Activated naive CD8-positive, alpha-beta T cell treated with anti-CD3 and anti-CD28 coated beads, Interleukin-2, amount 50 U/mL, for 24 hours (primary cell): ENCODE measurements at regions not wholly inside any gene's neighbourhood (a gene's known extent, or its start where the extent isn't known, plus 50 kb on each side); places are given as distances from the start of the nearest gene placed in this dataset.

Source experiments
- ATAC-seq: fragments of 150-1000 bp; cut with Tn5 transposase; one replicate; pipeline ENCODE4 v1.10.0; 2021
- DNase-seq: peaks from one replicate; pipeline ENCODE4 v3.0.0; 2021
- H3K27ac Mint-ChIP-seq: one replicate; pipeline ENCODE4 v1.8.0; 2021; ENCODE audit warnings: mild to moderate bottlenecking, mixed read lengths
- H3K27me3 Mint-ChIP-seq: one replicate; pipeline ENCODE4 v1.8.0; 2021; ENCODE audit warnings: mixed read lengths
- H3K36me3 Mint-ChIP-seq: one replicate; pipeline ENCODE4 v1.8.0; 2021; ENCODE audit warnings: low read depth, mixed read lengths
- H3K4me1 Mint-ChIP-seq: one replicate; pipeline ENCODE4 v1.8.0; 2021; ENCODE audit warnings: mixed read lengths
- H3K4me3 Mint-ChIP-seq: one replicate; pipeline ENCODE4 v1.8.0; 2021; ENCODE audit warnings: mild to moderate bottlenecking, moderate library complexity, mixed read lengths
- H3K9me3 Mint-ChIP-seq: one replicate; pipeline ENCODE4 v1.8.0; 2021; ENCODE audit warnings: mixed read lengths

- ATAC-seq (no peak), DNase-seq (no peak)
- H3K9me3 Mint-ChIP-seq = no peaks in the 10 kb centered on the region
- H3K27me3 Mint-ChIP-seq = no peaks in the 10 kb centered on the region
- no peak overlapping the region for H3K4me3 Mint-ChIP-seq
- peaks cover 1% of the 10 kb centered on the region for H3K4me1 Mint-ChIP-seq
- no peaks in the 10 kb centered on the region for H3K36me3 Mint-ChIP-seq
- H3K27ac Mint-ChIP-seq = no peak overlapping the region
Measured at GRCh38 chr15:92705764-92706163, 50.2 kb upstream of the FAM174B start.

- no peaks in the 10 kb centered on the region for H3K36me3 Mint-ChIP-seq
- no peak overlapping the region for H3K27ac Mint-ChIP-seq
- ATAC-seq (no peak), DNase-seq (no peak)
- no peaks in the 10 kb centered on the region for H3K27me3 Mint-ChIP-seq
- H3K4me1 Mint-ChIP-seq = peaks cover 1% of the 10 kb centered on the region
- no peaks in the 10 kb centered on the region for H3K9me3 Mint-ChIP-seq
- H3K4me3 Mint-ChIP-seq = no peak overlapping the region
Measured at GRCh38 chr15:92706201-92706600, 50.6 kb upstream of the FAM174B start.

GRCh38 chr15:92707880-92708551, 52.4 kb upstream of the FAM174B start:
- DNase-seq (no peak), ATAC-seq (no peak)
- Mint-ChIP-seq H3K36me3 (no peaks in the 10 kb centered on the region), H3K27ac (no peak overlapping the region), H3K4me3 (no peak overlapping the region), H3K27me3 (no peaks in the 10 kb centered on the region), H3K9me3 (no peaks in the 10 kb centered on the region), H3K4me1 (peaks cover 1% of the 10 kb centered on the region)

- H3K27ac Mint-ChIP-seq = no peak overlapping the region
- no peak for ATAC-seq
Measured at GRCh38 chr15:92708635-92709034, 53.1 kb upstream of the FAM174B start.

GRCh38 chr15:92709110-92709790, 53.7 kb upstream of the FAM174B start:
- no peak for ATAC-seq
- Mint-ChIP-seq H3K4me1 (peaks cover 4% of the 10 kb centered on the region), H3K4me3 (no peak overlapping the region), H3K27me3 (peaks cover 4% of the 10 kb centered on the region), H3K27ac (no peak overlapping the region), H3K36me3 (no peaks in the 10 kb centered on the region), H3K9me3 (no peaks in the 10 kb centered on the region)
- no peak for DNase-seq

More at GRCh38 chr15:92708635-92709034, 53.1 kb upstream of the FAM174B start:
- no peaks in the 10 kb centered on the region for H3K36me3 Mint-ChIP-seq
- DNase-seq = no peak
- no peak overlapping the region for H3K4me3 Mint-ChIP-seq
- peaks cover 1% of the 10 kb centered on the region for H3K4me1 Mint-ChIP-seq
- H3K27me3 Mint-ChIP-seq = no peaks in the 10 kb centered on the region
- H3K9me3 Mint-ChIP-seq = no peaks in the 10 kb centered on the region

- Mint-ChIP-seq H3K36me3 (no peaks in the 10 kb centered on the region), H3K9me3 (no peaks in the 10 kb centered on the region), H3K4me1 (peaks cover 8% of the 10 kb centered on the region), H3K27ac (no peak overlapping the region), H3K4me3 (no peak overlapping the region), H3K27me3 (peaks cover 7% of the 10 kb centered on the region)
- ATAC-seq (no peak), DNase-seq (no peak)
Measured at GRCh38 chr15:92711457-92711831, 55.9 kb upstream of the FAM174B start.

GRCh38 chr15:92714077-92714476, 58.5 kb upstream of the FAM174B start:
- peak overlapping the region; percentile 59 for H3K4me3 Mint-ChIP-seq
- DNase-seq (no peak), ATAC-seq (no peak)
- no peak overlapping the region for H3K27ac Mint-ChIP-seq
- H3K36me3 Mint-ChIP-seq = no peaks in the 10 kb centered on the region
- H3K9me3 Mint-ChIP-seq = no peaks in the 10 kb centered on the region
- H3K27me3 Mint-ChIP-seq = peaks cover 7% of the 10 kb centered on the region
- H3K4me1 Mint-ChIP-seq = peaks cover 6% of the 10 kb centered on the region

GRCh38 chr15:92714477-92715401, 59.2 kb upstream of the FAM174B start:
- DNase-seq (peak; percentile 81), ATAC-seq (peak; percentile 73)
- Mint-ChIP-seq H3K4me3 (peak overlapping the region; percentile 59), H3K36me3 (no peaks in the 10 kb centered on the region), H3K27ac (no peak overlapping the region), H3K9me3 (no peaks in the 10 kb centered on the region), H3K4me1 (peaks cover 6% of the 10 kb centered on the region), H3K27me3 (peaks cover 7% of the 10 kb centered on the region)

GRCh38 chr15:92715758-92716157, 60.2 kb upstream of the FAM174B start:
- no peaks in the 10 kb centered on the region for H3K9me3 Mint-ChIP-seq
- DNase-seq (no peak), ATAC-seq (no peak)
- no peaks in the 10 kb centered on the region for H3K36me3 Mint-ChIP-seq
- no peak overlapping the region for H3K27ac Mint-ChIP-seq
- no peak overlapping the region for H3K4me3 Mint-ChIP-seq
- peaks cover 6% of the 10 kb centered on the region for H3K4me1 Mint-ChIP-seq
- H3K27me3 Mint-ChIP-seq = peaks cover 7% of the 10 kb centered on the region

- no peak overlapping the region for H3K4me3 Mint-ChIP-seq
- H3K9me3 Mint-ChIP-seq = no peaks in the 10 kb centered on the region
- H3K36me3 Mint-ChIP-seq = no peaks in the 10 kb centered on the region
- DNase-seq (no peak), ATAC-seq (no peak)
- H3K27me3 Mint-ChIP-seq = peaks cover 6% of the 10 kb centered on the region
- peaks cover 8% of the 10 kb centered on the region for H3K4me1 Mint-ChIP-seq
- H3K27ac Mint-ChIP-seq = no peak overlapping the region
Measured at GRCh38 chr15:92719021-92719420, 63.4 kb upstream of the FAM174B start.

GRCh38 chr15:92724144-92724543, 68.6 kb upstream of the FAM174B start:
- no peaks in the 10 kb centered on the region for H3K9me3 Mint-ChIP-seq
- no peak for DNase-seq
- H3K4me3 Mint-ChIP-seq = no peak overlapping the region
- peaks cover 5% of the 10 kb centered on the region for H3K4me1 Mint-ChIP-seq
- no peak for ATAC-seq
- H3K36me3 Mint-ChIP-seq = no peaks in the 10 kb centered on the region
- H3K27me3 Mint-ChIP-seq = no peaks in the 10 kb centered on the region
- H3K27ac Mint-ChIP-seq = no peak overlapping the region

- Mint-ChIP-seq H3K4me1 (peaks cover 5% of the 10 kb centered on the region), H3K27ac (no peak overlapping the region), H3K9me3 (no peaks in the 10 kb centered on the region), H3K4me3 (no peak overlapping the region), H3K27me3 (no peaks in the 10 kb centered on the region), H3K36me3 (no peaks in the 10 kb centered on the region)
- no peak for DNase-seq
- ATAC-seq = no peak
Measured at GRCh38 chr15:92725171-92725570, 69.6 kb upstream of the FAM174B start.

GRCh38 chr15:92728266-92728665, 72.7 kb upstream of the FAM174B start:
- ATAC-seq (no peak), DNase-seq (no peak)
- Mint-ChIP-seq H3K27me3 (no peaks in the 10 kb centered on the region), H3K9me3 (no peaks in the 10 kb centered on the region), H3K4me3 (no peak overlapping the region), H3K27ac (no peak overlapping the region), H3K4me1 (peaks cover 5% of the 10 kb centered on the region), H3K36me3 (no peaks in the 10 kb centered on the region)

- no peak for ATAC-seq
- H3K27ac Mint-ChIP-seq = no peak overlapping the region
- peaks cover 3% of the 10 kb centered on the region for H3K4me1 Mint-ChIP-seq
- H3K9me3 Mint-ChIP-seq = no peaks in the 10 kb centered on the region
- H3K27me3 Mint-ChIP-seq = peaks cover 3% of the 10 kb centered on the region
- no peak for DNase-seq
- peak overlapping the region; percentile 72 for H3K4me3 Mint-ChIP-seq
- no peaks in the 10 kb centered on the region for H3K36me3 Mint-ChIP-seq
Measured at GRCh38 chr15:92733090-92733933, 77.7 kb upstream of the FAM174B start.
